Tongue (tissue), 1 donor: ENCODE measurements at regions not wholly inside any gene's neighbourhood (a gene's known extent, or its start where the extent isn't known, plus 50 kb on each side); places are given as distances from the start of the nearest gene placed in this dataset.

Source experiments
- DNase-seq: peaks from one replicate; pipeline ENCODE4 v3.0.0-alpha.2; 2015

- no peak for DNase-seq
Observed at GRCh38 chr10:21326594-21327288, 198.7 kb downstream of the SKIDA1 start.

- DNase-seq, result peak; percentile 74
Observed at GRCh38 chr10:21318540-21319167, 206.8 kb downstream of the SKIDA1 start.

- no peak for DNase-seq
Observed at GRCh38 chr10:21317902-21318301, 207.6 kb downstream of the SKIDA1 start.

- peak; percentile 73 for DNase-seq
Observed at GRCh38 chr10:21315645-21316220, 209.7 kb downstream of the SKIDA1 start.

- DNase-seq, result no peak
Observed at GRCh38 chr10:21314906-21315644, 210.4 kb downstream of the SKIDA1 start.

- peak; percentile 42 for DNase-seq
Observed at GRCh38 chr10:21314111-21314626, 211.3 kb downstream of the SKIDA1 start.

GRCh38 chr10:21313691-21314090, 211.8 kb downstream of the SKIDA1 start:
- no peak for DNase-seq

GRCh38 chr10:21311426-21311825, 214.1 kb downstream of the SKIDA1 start:
- no peak for DNase-seq

GRCh38 chr10:21309427-21309826, 216.1 kb downstream of the SKIDA1 start:
- DNase-seq, result no peak

GRCh38 chr10:21308946-21309345, 216.5 kb downstream of the SKIDA1 start:
- no peak for DNase-seq

GRCh38 chr10:21308018-21308417, 217.5 kb downstream of the SKIDA1 start:
- DNase-seq, result no peak

- no peak for DNase-seq
Observed at GRCh38 chr10:21304608-21305007, 220.9 kb downstream of the SKIDA1 start.

- DNase-seq, result no peak
Observed at GRCh38 chr10:21304198-21304597, 221.3 kb downstream of the SKIDA1 start.

- DNase-seq, result no peak
Observed at GRCh38 chr10:21300551-21300950, 224.9 kb downstream of the SKIDA1 start.

GRCh38 chr10:21299330-21299729, 226.2 kb downstream of the SKIDA1 start:
- no peak for DNase-seq

- DNase-seq, result no peak
Observed at GRCh38 chr10:21298701-21299100, 226.8 kb downstream of the SKIDA1 start.

GRCh38 chr10:21297603-21298383, 227.7 kb downstream of the SKIDA1 start:
- no peak for DNase-seq

- DNase-seq, result no peak
Observed at GRCh38 chr10:21296575-21297355, 228.7 kb downstream of the SKIDA1 start.

- DNase-seq, result peak; percentile 36
Observed at GRCh38 chr10:21293518-21294356, 231.7 kb downstream of the SKIDA1 start.
